OCI-LY3 (cell line): ENCODE measurements at regions not wholly inside any gene's neighbourhood (a gene's known extent, or its start where the extent isn't known, plus 50 kb on each side); places are given as distances from the start of the nearest gene placed in this dataset.

Source experiments
- H2AFZ ChIP-seq: fragments of 200-600, 300-600 bp; shearing (Covaris generic); 2 replicates; pipeline ENCODE4 v1.6.0; 2014; ENCODE audit warnings: antibody characterized with exemption, low read depth, low read length
- H3K27ac ChIP-seq: fragments of 200-600, 300-600 bp; sonication (generic); 2 replicates; pipeline ENCODE4 v1.5.1; 2014; ENCODE audit warnings: mild to moderate bottlenecking, low read length, moderate library complexity, mixed read lengths
- H3K27me3 ChIP-seq: fragments of 200-600, 300-600 bp; sonication (generic); 2 replicates; pipeline ENCODE4 v1.6.1; 2014; ENCODE audit warnings: low read depth, low read length, mixed read lengths
- H3K36me3 ChIP-seq: fragments of 200-600, 300-600 bp; sonication (generic); replicated peaks from 2 replicates; pipeline ENCODE3; 2014; ENCODE audit warnings: low read depth, low read length, mixed read lengths
- H3K4me1 ChIP-seq: fragments of 300-600, 200-600 bp; sonication (generic); 2 replicates; pipeline ENCODE4 v1.6.1; 2014; ENCODE audit warnings: low read length, mixed read lengths
- H3K4me2 ChIP-seq: fragments of 200-600, 300-600 bp; sonication (generic); 2 replicates; pipeline ENCODE4 v1.6.1; 2014; ENCODE audit warnings: low read length, mixed read lengths
- H3K4me3 ChIP-seq: fragments of 300-600, 200-600 bp; sonication (generic); 2 replicates; pipeline ENCODE4 v1.5.1; 2014; ENCODE audit warnings: antibody characterized with exemption, mild to moderate bottlenecking, low read length, moderate library complexity
- H3K79me2 ChIP-seq: fragments of 300-600, 200-600 bp; shearing (Covaris generic); 2 replicates; pipeline ENCODE4 v1.6.1; 2014; ENCODE audit warnings: mild to moderate bottlenecking, low read length, mixed read lengths
- H3K9ac ChIP-seq: fragments of 300-600, 200-600 bp; shearing (Covaris generic); 2 replicates; pipeline ENCODE4 v1.6.0; 2014; ENCODE audit warnings: mild to moderate bottlenecking, low read length, moderate library complexity
- H3K9me3 ChIP-seq: fragments of 200-600, 300-600 bp; shearing (Covaris generic); 2 replicates; pipeline ENCODE4 v1.6.1; 2014; ENCODE audit warnings: low read length, mixed read lengths; ENCODE audit not compliant: insufficient read depth
- H4K20me1 ChIP-seq: fragments of 200-600, 300-600 bp; sonication (generic); 2 replicates; pipeline ENCODE4 v1.6.1; 2016; ENCODE audit warnings: low read length, mixed read lengths; ENCODE audit not compliant: insufficient read depth
- CTCF ChIP-seq: fragments of 200-600, 300-600 bp; sonication (generic); IDR thresholded peaks from 2 replicates; pipeline ENCODE4 v1.5.1; 2014; ENCODE audit warnings: antibody characterized with exemption, low read length, low read depth
- EZH2phosphoT487 ChIP-seq: fragments of 200-600 bp; shearing (Covaris generic); IDR thresholded peaks from 2 replicates; pipeline ENCODE4 v1.6.1; 2018; ENCODE audit warnings: antibody characterized with exemption, mixed run types, low read depth

GRCh38 chr1:244231193-244231571, 180.1 kb downstream of the ZBTB18 start:
- Histone ChIP-seq H3K27ac (no peak overlapping the region), H2AFZ (no peak overlapping the region)
- TF ChIP-seq CTCF (no peak), EZH2phosphoT487 (no peak)

GRCh38 chr1:244231572-244232315, 180.7 kb downstream of the ZBTB18 start:
- Histone ChIP-seq H3K4me1 (no peaks in the 10 kb centered on the region), H4K20me1 (no peaks in the 10 kb centered on the region), H3K9me3 (no peaks in the 10 kb centered on the region), H3K27ac (no peak overlapping the region), H3K9ac (no peak overlapping the region), H3K4me2 (no peak overlapping the region), H2AFZ (no peak overlapping the region), H3K27me3 (peaks cover 27% of the 10 kb centered on the region), H3K4me3 (no peak overlapping the region), H3K79me2 (no peaks in the 10 kb centered on the region), H3K36me3 (no peaks in the 10 kb centered on the region)
- TF ChIP-seq CTCF (no peak), EZH2phosphoT487 (no peak)

More at GRCh38 chr1:244231193-244231571, 180.1 kb downstream of the ZBTB18 start:
- no peaks in the 10 kb centered on the region for H4K20me1 ChIP-seq
- H3K36me3 ChIP-seq, result no peaks in the 10 kb centered on the region
- H3K4me1 ChIP-seq, result no peaks in the 10 kb centered on the region
- no peak overlapping the region for H3K4me3 ChIP-seq
- H3K27me3 ChIP-seq, result peaks cover 29% of the 10 kb centered on the region
- H3K9me3 ChIP-seq, result no peaks in the 10 kb centered on the region
- H3K9ac ChIP-seq, result no peak overlapping the region
- H3K79me2 ChIP-seq, result no peaks in the 10 kb centered on the region
- H3K4me2 ChIP-seq, result no peak overlapping the region

GRCh38 chr1:244234009-244234643, 183.0 kb downstream of the ZBTB18 start:
- Histone ChIP-seq H3K4me2 (no peak overlapping the region; the same call in 1 of the 2 replicates), H4K20me1 (no peaks in the 10 kb centered on the region), H3K27ac (no peak overlapping the region), H3K9me3 (no peaks in the 10 kb centered on the region), H3K27me3 (peaks cover 10% of the 10 kb centered on the region), H3K4me3 (no peak overlapping the region), H3K79me2 (no peaks in the 10 kb centered on the region), H3K9ac (no peak overlapping the region), H2AFZ (no peak overlapping the region), H3K36me3 (no peaks in the 10 kb centered on the region), H3K4me1 (no peaks in the 10 kb centered on the region)
- TF ChIP-seq EZH2phosphoT487 (no peak), CTCF (no peak)

- no peak for TF ChIP-seq CTCF
- H2AFZ ChIP-seq, result no peak overlapping the region
- no peak overlapping the region for H3K9ac ChIP-seq
- H3K4me1 ChIP-seq, result no peaks in the 10 kb centered on the region
- H4K20me1 ChIP-seq, result no peaks in the 10 kb centered on the region
- no peaks in the 10 kb centered on the region for H3K36me3 ChIP-seq
- peaks cover 3% of the 10 kb centered on the region; the same call in 1 of the 2 replicates for H3K27me3 ChIP-seq
- no peaks in the 10 kb centered on the region for H3K79me2 ChIP-seq
- no peak overlapping the region for H3K4me3 ChIP-seq
- no peak overlapping the region for H3K27ac ChIP-seq
- no peaks in the 10 kb centered on the region for H3K9me3 ChIP-seq
- no peak overlapping the region for H3K4me2 ChIP-seq
These were observed 184.1 kb downstream of the ZBTB18 start for GRCh38 chr1:244235157-244235556.
